Kidney tubule cell (primary cell): ENCODE measurements at regions not wholly inside any gene's neighbourhood (a gene's known extent, or its start where the extent isn't known, plus 50 kb on each side); places are given as distances from the start of the nearest gene placed in this dataset.

ENCODE experiments used
- DNase-seq: peaks from one replicate; pipeline ENCODE4 v3.0.0-alpha.2; 2018; ENCODE audit warnings: low spot score

DNA sequence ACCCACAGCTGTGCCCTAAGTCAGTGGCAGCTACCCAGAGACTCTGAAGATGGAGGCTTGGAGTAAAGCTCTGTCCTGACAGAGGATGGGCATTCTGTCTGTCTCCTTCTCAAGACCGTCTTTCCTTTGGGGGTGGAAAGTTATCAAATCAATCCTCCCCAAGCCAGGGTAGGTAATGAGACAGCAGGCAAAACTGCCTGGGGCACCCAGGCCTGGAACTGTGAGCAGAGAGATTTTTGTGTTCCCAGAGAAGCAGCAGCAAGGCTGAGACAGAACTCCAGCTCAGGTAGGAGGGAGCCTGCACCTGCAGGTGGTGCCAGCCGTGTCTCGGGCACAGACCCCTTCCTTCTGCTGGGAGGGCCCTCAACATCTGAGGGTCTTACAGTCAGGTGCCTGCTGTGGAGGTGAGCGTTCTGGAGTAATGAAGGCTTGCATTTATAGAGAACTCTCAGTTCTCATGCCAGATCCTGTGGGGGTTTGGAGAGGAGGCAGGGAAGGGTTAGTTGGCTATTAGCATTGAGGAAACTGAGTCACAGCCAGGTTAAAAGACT lies 95.6 kb downstream of the RIPK4 start:
- DNase-seq, result no peak

DNA sequence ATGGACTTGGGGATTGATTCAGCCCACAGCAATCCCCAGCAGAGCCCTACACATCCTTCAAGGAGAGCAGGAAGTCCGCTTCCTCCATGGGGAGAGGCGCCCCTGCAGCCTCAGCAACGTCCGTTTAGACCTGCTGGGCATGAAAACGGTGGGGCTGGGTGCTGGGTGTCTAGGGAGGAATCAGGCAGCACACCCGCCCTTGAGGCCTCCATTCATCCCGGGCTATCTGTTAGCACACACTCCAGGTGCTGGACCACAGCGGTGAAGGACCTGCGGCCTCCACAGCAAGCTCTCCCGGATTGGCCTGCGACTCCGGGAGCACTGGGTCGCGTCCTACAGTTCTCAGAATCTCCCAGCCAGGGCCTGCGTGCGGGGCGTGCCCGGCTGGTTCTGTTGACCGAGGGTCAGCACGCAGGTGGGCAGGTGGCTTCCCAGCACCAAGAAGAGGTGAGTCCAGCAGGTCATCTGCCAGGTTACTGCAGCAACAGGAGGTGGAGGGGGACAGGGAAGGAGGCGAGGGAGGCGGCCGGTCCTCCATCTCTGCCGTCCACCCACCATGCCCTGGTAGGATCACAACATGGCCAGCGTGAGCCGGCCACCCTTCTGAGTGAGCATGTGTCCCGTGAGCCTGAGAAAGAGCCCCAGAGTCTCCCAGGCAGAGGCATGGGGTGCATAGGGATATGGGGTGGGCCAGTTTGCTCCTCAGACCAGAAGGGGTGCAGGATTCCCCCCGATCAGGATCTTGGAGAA lies 96.6 kb downstream of the RIPK4 start:
- no peak for DNase-seq

DNA sequence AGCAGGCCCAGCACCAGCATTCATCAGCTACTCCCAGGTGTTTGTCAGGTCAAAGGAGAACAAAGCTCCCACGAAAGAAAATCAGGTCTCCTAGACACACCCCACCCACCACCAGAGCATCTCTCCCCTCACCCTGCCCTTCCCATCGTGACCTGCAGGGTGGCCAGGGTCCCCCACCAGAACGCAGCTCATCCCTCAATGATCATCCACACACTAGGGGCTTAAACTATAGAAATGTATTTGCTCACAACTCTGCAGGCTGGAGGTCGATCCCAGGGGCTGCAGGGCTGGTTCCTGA lies 97.4 kb downstream of the RIPK4 start:
- no peak for DNase-seq

DNA sequence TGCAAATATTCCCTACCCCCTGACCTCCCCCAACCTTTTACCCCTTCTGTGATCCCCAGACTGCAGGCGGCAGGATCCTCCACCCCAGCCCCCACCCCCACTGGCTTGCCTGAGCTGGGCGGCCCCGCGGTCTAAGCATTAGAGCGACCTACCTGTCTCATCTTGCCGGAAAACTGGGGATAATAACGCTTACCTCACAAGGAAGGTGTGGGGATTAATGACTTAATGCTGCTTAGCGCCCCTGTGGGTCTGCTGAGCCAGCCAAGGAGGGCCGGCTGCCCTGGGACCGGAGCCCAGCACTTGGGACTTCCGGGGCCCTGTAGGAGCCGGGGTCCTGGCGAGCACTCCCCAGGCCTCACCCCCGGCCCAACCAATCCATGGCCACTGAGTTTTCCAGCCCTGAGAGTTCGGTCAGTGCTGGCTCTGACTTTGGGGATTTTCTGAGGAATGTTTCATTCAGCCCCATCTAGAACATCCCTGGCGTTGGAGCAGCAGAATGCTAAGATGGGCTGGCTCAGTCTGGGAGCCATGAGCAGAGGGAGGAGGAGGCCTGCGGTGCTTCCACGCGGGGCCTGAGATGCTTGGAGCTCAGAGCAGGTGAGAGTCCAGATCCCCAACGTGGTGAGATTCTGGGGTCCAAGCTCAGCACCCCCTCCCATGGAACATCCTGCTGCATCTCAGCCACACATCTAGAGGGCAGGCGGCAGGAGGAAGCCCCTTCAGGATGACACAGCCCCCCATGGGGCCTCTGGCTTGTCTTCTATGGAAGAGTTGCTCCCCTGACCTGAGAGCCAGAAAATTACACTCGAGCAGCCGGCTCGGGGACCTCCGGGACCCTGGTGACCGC lies 97.9 kb downstream of the RIPK4 start:
- no peak for DNase-seq

DNA sequence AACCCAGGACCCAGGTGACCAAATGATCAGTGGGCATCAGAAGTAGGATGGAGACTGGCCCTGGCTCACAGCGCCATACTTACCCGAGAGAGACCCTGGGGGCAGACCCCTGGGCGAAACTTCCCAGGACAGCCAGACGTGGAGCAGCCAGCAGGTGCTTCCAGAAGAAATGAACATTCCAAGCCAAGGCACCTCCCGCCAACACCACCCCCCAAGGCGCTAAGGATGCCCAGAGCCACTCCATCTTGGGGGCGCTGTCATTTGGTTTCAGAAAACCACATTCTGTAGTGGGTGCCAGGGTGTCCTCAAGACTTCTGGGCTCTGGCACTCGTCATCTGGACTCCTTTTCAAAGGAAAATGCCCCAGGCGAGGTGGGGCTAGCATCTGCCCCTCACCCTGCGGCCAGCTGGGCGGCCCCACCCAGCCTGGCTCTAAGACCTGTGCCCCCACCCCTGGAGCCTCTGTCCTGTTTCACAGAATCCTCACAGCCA lies 98.8 kb downstream of the RIPK4 start:
- no peak for DNase-seq

DNA sequence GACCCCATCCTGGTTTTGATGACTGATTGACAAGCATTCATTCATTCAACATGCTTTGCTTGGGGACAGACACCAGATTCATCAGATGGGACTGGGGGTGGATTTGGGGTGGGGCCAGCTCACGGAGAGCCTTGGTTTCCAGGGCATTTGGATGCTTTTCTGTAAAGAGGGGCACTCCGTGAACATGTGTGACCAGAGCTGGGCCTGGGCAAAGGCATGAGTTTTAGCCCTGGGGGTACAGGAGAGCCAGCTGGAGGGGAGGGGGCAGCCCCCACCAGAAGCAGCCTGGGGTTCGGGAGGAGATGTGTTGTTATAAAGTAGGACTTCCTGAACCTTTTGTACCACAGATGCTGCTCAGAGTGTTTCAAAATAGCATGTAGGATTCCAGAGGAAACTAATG lies 99.7 kb downstream of the RIPK4 start:
- no peak for DNase-seq

DNA sequence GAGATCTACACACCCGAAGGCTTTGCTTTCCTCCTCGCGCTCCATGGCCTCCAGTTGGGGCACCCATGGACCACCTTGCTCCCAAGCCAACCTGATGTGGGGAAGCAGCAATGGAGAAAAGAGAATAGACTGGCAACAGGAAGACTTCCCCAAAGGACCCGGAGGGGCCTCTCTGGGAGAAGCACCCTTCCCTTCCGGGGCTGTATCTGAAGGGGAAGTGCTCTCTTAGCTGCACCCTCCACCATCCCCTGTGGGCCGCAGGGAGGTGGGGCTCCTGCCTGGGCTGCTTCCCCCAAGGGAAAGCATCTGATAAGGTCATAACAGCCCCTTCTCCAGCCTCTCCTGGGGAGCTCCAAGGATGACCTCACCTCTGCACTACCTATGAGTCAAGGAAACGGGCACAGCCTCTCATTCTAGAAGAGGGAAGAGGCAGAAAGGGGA lies 100.2 kb downstream of the RIPK4 start:
- peak; percentile 37 for DNase-seq

DNA sequence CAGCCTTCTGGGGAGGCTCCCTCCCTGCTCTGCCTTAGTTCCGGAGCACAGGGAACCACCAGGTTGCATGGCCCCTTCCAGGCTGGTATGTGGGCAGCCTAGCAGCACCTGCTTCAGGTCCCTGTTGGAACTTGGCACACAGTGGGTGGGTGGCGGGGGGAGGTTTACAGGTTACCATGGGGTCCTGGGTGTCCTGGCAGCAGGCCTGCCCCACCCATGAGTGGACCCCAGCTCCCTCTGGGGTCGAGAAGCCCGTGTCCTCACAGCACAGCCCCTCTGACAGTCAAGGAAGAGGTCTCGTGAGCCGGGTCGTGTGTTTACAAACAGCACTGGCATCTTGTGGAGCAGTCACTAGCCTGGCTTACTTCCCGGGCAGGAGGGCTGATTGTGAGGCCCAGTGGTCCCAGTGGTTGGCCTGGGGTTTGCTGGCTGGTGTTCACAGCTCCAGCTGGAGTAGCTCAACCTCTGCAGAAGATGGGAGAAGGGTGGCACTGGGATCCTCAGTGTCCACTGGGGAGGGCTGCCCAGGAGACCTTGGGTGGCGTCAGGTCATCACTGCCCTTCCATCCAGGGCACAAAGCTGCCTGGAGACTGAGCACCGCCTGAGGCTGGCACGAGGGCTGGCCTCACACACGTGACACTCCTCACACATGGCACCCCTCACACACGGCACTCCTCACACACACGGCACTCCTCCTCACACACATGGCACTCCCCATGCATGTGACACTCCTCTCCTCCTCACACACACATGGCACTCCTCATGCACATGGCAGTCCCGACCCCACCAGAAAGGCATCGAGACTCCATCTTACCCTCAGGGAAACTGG lies 100.9 kb downstream of the RIPK4 start:
- DNase-seq, result no peak

DNA sequence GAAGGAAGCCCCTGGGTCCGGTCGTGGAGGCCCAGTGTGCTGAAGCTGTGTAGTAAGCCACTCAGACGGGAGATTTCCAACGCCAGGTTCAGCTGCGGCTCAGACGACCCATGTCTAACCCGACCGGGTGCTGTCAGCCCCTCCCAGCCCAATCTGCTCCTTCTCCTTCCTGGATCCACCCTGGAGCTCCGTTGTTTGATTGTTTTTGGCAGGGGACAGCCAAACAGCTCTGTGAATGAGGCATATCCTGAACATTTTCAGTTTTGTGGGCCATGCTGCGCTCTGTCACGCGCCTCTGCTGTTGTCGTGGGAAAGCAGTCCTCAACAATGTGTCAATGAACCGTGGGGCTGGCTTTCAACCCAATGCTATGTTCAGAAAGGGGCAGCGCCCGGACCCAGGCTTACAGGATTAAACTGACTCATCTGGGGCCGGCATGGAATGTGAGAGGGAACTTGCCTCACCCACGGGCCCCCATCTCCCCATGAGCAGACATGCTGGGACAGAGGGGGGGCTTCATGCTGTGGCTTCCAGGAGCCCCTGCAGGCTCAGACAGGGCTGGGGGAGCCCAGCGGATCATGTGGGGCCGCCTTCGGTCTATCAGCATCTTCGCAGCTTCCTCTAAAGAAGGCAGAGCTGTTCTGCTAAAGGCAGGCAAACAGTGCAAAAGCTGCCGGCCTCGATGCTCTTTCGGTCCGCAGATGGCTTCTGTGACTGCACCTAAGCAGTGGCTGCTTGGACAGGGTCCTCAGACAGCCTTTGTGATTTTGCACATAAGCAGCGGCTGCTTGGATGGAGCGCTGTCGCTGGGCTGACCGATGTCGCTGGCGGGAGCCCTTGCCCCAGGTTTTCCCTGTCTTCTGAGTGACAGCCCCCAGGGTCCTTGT lies 101.7 kb downstream of the RIPK4 start:
- DNase-seq, result peak; percentile 56

DNA sequence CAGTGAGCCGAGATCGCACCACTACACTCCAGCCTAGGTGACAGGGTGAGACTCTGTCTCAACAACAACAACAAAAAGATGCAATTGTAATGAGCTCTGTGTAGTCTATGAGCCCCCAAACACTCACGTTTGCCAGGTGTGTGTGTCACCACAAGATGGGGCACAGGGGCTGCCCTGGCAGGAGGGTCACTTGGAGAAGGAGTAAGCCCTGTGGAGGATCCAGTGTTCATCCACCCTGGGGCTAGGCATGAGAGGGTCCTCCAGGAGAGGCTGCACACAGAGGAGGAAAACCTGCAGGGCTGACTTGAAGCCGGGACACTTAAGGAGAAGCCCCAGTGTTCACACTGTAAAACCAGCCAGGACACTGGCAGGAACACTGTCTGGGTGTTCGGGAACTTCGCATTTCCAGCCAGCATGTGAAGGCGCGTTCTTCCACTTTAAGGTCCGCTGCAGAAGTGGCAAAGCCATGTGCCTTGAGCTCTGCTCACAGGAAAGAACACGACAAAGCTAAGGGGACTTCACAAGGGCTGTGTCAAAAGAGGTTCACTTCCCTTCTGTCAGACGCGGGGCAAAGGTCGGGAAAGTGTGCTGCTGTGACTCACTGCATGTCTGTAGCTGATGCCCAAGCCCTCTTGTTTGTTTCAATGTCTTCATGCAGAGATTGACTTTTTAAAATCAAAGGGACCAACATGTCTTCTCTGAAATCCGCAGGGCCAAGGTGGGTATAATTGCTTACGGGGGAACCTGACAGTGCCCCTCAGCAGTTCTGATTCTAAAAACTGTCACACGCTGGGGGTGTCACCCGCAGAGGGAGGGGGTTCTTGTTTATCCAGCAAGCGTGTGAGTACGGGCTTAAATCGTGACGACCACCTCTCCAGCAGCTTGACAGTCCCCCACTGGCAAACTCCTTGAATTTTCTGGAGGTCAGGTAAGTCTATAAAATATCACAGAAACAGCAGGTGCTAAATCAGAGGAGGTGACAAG lies 102.8 kb downstream of the RIPK4 start:
- peak; percentile 57 for DNase-seq

DNA sequence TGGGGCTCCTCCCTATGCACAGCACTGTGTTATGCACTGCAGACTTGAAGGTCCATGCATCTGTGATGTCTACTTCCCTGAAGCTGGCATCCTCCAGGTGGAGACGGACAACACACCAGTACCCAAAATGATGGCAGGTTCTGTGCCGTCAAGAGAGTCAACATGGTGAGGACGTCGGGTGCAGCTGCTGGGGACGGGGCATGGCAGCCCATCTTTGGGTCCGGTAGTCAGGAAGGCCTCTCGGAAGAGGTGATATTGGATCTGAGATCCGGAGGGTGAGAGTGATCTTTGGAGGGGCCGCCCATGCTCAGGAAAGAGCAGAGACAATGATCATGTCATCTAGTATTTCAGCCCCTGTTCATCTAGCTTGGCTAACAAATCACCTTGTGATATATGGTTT lies 104.1 kb downstream of the RIPK4 start:
- no peak for DNase-seq

DNA sequence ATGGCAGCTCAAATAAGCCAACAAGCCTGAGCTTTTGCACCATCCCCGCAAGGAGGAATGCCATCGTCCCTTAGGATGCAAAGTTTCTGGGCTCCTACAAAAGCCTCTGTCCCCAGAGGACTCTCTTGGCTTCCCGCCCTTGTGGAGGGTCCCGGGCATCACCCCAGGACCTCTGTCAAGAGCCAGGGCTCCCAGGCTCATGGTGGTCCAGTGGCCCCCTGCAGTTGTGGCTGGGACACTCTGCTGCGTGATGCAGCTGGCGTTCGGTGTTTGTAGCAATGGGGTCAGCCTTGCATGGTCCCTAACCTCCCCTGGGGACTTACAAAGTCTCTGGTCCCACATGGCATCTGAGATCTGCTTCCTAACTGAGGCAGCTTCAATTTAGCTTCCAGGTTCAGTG lies 104.7 kb downstream of the RIPK4 start:
- DNase-seq, result no peak

DNA sequence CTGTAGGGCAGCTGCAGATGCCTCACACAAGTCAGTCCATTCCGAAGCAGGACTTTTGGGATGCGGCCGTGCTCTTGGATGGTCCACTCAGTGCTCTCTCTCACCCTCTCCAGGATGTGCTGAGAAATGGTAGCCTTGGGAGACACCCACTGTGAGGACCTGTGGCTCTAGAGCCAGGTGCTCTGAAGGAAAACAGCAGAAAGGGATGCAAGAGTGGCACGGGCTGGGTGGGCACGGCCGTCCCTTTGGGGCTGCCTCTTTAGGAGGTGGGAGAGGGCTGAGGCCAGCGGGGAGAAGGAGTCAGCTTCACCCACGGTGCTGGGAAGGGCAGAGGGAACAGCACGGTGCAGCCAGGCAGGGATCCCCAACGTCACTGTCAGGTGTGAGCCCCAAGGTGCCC lies 106.1 kb downstream of the RIPK4 start:
- DNase-seq, result no peak

DNA sequence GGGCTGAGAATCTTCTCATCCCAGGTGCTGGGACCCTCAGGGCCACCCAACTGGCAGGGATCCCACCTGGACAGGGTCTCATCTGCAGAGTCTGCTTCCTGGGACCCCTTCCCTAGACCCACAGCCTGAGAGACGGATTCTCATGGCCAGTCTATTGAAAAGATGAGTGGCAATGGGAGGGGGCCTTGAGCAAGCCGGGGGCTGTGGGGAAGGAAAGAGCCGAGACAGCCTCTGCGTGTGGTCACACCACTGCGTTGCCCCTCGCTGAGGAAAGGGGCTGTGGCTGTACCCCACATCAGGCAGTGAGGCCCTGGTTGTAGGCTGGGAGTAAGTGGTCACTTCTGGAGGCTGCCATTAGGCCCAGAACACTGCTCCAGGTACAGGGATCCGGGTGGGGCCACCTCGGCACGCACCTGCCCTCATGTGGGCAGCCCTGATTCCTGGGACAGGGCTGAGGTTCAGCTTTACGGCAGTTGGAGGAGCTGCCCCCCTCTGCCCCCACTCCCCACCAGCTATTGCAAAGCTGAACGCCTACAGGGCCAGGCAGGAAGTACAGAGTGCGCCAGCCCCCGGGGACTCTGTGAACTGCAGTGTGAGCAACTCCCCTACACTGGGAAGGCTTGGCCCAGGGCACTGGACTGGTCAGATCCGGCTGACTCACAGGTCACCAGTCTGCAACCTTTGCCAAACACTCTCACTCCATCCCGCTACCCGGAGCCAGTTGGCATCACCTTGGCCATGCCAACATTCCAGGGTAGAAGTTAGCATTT lies 106.9 kb downstream of the RIPK4 start:
- DNase-seq, result peak; percentile 61

DNA sequence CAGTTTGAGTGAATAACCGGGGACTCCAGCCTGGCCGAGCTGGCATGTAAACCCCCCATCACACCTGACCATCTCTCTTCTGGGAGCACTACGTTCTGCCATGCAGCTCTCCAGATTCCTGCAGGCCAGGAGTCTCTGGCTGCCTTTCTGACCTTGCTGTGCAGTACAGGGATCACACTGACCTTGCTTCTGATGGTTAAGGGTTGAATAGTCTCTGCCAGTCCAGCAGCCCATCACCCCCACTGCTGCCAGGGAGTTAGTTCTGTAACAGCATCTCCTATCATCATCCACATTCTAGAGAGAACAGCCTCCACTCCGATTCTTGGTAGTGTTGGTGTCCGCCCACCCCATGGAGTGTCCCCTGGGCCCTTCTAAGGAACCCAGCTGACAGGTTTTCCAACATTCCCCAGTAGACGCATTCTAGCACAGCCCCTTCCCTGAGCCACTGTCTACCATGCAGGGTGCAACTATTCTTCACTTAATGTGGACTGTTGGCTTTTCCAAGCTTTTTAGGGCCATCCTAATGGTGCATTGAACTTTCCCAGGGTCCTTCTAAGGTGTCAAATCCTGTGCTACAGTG lies 109.8 kb downstream of the RIPK4 start:
- no peak for DNase-seq

DNA sequence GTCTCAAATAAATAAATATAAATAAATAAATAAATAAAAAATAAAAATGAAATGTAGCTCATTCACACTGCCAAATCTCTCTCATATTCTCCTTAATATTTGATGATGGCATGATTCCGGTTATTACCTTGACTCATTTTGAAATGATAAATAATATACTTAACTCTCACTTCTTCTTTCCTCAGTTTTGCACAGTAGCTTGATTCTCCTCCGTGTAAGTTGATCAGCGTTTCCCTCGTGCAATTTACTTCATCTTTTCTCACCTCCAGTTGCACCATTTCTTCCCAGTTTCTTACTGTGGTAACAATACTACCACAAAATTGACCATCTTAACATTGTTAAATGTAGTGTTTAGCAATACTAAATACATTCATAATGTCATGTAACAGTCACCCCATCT lies 111.6 kb downstream of the RIPK4 start:
- DNase-seq, result no peak

DNA sequence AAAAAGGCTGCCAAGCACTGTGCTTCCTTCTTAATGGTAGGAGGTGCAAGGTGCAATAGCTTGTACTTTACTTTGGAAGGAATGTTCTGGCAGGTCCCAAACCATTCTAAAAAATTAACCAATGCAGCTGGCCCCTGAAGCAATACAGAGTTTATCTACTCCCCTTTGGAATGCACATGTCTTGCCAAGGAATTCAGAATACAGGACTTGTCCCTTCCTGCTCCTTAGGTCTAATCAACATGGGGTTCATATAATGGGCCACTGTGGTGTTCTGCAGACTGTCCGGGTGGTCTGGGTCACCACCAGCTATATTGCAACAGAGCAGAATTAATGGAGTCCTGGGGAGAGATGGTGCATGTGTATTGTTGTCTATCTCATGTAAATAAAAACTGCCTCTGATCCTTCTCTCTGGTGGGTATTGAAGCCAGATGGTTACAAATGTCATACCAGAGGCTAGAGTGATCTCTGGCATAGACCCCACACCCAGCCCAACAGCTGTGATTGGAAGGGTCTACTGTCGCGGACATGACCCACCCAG lies 112.8 kb downstream of the RIPK4 start:
- DNase-seq, result peak; percentile 38

DNA sequence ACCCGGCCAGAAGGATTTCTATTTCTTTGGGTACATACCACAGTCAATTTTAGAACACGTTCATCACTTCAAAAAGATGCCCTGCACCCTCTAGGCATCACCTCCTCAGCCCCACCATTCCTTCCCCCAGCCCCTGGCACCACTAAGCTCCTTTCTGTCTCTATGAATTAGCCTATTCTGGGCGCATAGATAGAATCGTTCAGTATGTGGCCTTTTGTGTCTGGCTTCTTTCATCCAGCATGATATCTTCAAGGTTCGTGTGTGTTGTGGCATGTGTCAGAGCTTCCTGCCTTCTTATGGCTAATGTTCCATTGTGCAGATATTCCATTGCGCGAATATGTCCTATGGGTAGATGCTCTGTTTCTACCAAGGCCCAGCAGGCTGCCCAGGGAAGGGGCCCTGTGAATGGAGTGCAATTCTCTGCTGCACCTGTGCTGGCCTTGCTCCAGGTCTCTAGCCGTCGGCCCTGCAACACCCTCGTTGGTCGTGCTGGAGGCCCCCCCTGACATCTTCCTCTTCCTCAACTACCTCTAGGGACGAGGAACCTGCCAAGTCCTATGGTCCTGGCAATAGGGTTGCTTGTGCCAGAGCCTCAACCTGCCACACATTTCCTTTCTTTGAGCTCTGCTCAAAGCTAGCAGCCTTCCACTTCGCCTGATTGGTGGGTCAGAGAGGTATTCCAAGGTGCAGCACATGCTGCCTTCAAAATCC lies 113.5 kb downstream of the RIPK4 start:
- no peak for DNase-seq
